ENCODE measurements at regions not wholly inside any gene's neighbourhood (a gene's known extent, or its start where the extent isn't known, plus 50 kb on each side); places are given as distances from the start of the nearest gene placed in this dataset.

- TF ChIP-seq CTCF (conservative IDR thresholded peaks at IDR 0.05), result no peak
- no peaks in the 10 kb centered on the region for H3K9me3 Mint-ChIP-seq
Measured at GRCh38 chrX:138897621-138898492, 186.3 kb upstream of the FGF13 start.

GRCh38 chrX:138890491-138890890 is 179.0 kb upstream of the FGF13 start:
- no peaks in the 10 kb centered on the region for H3K9me3 ChIP-seq (ENCODE audit: control insufficient read depth, low read length)
- no peak overlapping the region for H3K9ac ChIP-seq (ENCODE audit: extremely low read depth, low read length, poor library complexity, severe bottlenecking)
- no peaks in the 10 kb centered on the region for H3K36me3 ChIP-seq (ENCODE audit: control insufficient read depth, insufficient read depth, low read length)
- no peak overlapping the region for H3K4me3 Mint-ChIP-seq
- H3K27me3 ChIP-seq (ENCODE audit: control insufficient read depth, insufficient read depth, low read length, poor library complexity, severe bottlenecking), result no peaks in the 10 kb centered on the region
- no peaks in the 10 kb centered on the region for H3K4me1 ChIP-seq (ENCODE audit: control insufficient read depth, insufficient read depth, low read length)
- H3K4me3 ChIP-seq (ENCODE audit: low read length), result no peak overlapping the region
- H3K36me3 Mint-ChIP-seq (ENCODE audit: low read depth), result no peaks in the 10 kb centered on the region
- H3K27me3 Mint-ChIP-seq (ENCODE audit: insufficient read depth), result no peaks in the 10 kb centered on the region
- peaks cover 13% of the 10 kb centered on the region for H3K4me1 Mint-ChIP-seq
- TF ChIP-seq CTCF (conservative IDR thresholded peaks at IDR 0.05), result no peak
- no peak overlapping the region for H3K27ac ChIP-seq (ENCODE audit: low read depth, low read length)
- H3K9me3 Mint-ChIP-seq, result no peaks in the 10 kb centered on the region
- no peak for DNase-seq
- no peak overlapping the region for H3K27ac Mint-ChIP-seq

More at GRCh38 chrX:138897621-138898492, 186.3 kb upstream of the FGF13 start:
- H3K27ac ChIP-seq (ENCODE audit: low read depth, low read length), result no peak overlapping the region
- no peak for DNase-seq
- H3K4me1 ChIP-seq (ENCODE audit: control insufficient read depth, insufficient read depth, low read length), result no peaks in the 10 kb centered on the region
- H3K9me3 ChIP-seq (ENCODE audit: control insufficient read depth, low read length), result no peaks in the 10 kb centered on the region
- H3K4me3 ChIP-seq (ENCODE audit: low read length), result no peak overlapping the region
- WGBS, 2 experiments (ENCODE audit: insufficient coverage in 1 of 2, insufficient read length in 1 of 2), result 95% methylated on average over 5 of the region's 6 CpGs; no CpG with 5 or more reads in 1 of the 2 experiments
- no peak overlapping the region for H3K9ac ChIP-seq (ENCODE audit: extremely low read depth, low read length, poor library complexity, severe bottlenecking)
- no peaks in the 10 kb centered on the region for H3K27me3 ChIP-seq (ENCODE audit: control insufficient read depth, insufficient read depth, low read length, poor library complexity, severe bottlenecking)
- H3K27ac Mint-ChIP-seq, result no peak overlapping the region
- H3K4me1 Mint-ChIP-seq, result no peaks in the 10 kb centered on the region
- no peaks in the 10 kb centered on the region for H3K36me3 Mint-ChIP-seq (ENCODE audit: low read depth)
- H3K36me3 ChIP-seq (ENCODE audit: control insufficient read depth, insufficient read depth, low read length), result no peaks in the 10 kb centered on the region
- no peaks in the 10 kb centered on the region for H3K27me3 Mint-ChIP-seq (ENCODE audit: insufficient read depth)
- no peak overlapping the region for H3K4me3 Mint-ChIP-seq

- H3K36me3 Mint-ChIP-seq (ENCODE audit: low read depth), result no peaks in the 10 kb centered on the region
- Histone ChIP-seq H3K27me3 (ENCODE audit: control insufficient read depth, insufficient read depth, low read length, poor library complexity, severe bottlenecking) (no peaks in the 10 kb centered on the region), H3K36me3 (ENCODE audit: control insufficient read depth, insufficient read depth, low read length) (no peaks in the 10 kb centered on the region), H3K9ac (ENCODE audit: extremely low read depth, low read length, poor library complexity, severe bottlenecking) (no peak overlapping the region), H3K9me3 (ENCODE audit: control insufficient read depth, low read length) (no peaks in the 10 kb centered on the region), H3K27ac (ENCODE audit: low read depth, low read length) (no peak overlapping the region), H3K4me1 (ENCODE audit: control insufficient read depth, insufficient read depth, low read length) (no peaks in the 10 kb centered on the region), H3K4me3 (ENCODE audit: low read length) (no peak overlapping the region)
- H3K9me3 Mint-ChIP-seq, result no peaks in the 10 kb centered on the region
- no peak overlapping the region for H3K27ac Mint-ChIP-seq
- no peak for TF ChIP-seq CTCF (conservative IDR thresholded peaks at IDR 0.05)
- no peak overlapping the region for H3K4me3 Mint-ChIP-seq
- H3K27me3 Mint-ChIP-seq (ENCODE audit: insufficient read depth), result no peaks in the 10 kb centered on the region
- H3K4me1 Mint-ChIP-seq, result peaks cover 13% of the 10 kb centered on the region
- no peak for DNase-seq
Measured at GRCh38 chrX:138889149-138889548, 177.6 kb upstream of the FGF13 start.

Data from endodermal cell (in vitro differentiated cells).